Gastroesophageal sphincter (tissue), 3 donors: ENCODE measurements at regions not wholly inside any gene's neighbourhood (a gene's known extent, or its start where the extent isn't known, plus 50 kb on each side); places are given as distances from the start of the nearest gene placed in this dataset.

Experiments
- CTCF ChIP-seq, 4 experiments: fragments of 200-600 bp in 2 of 4; fragments of 450-650 bp in 2 of 4; sonication (generic) in 1 of 4; IDR thresholded peaks; one replicate each; pipeline ENCODE4 v1.5.1; 2017 to 2019; ENCODE audit warnings: antibody characterized with exemption in 4 of 4, mild to moderate bottlenecking in 2 of 4, moderate library complexity in 2 of 4
- POLR2A ChIP-seq, 2 donors: fragments of 450-650 bp; IDR thresholded peaks; one replicate each; pipeline ENCODE4 v1.6.1; 2017; ENCODE audit warnings: antibody characterized with exemption in 2 of 2, mild to moderate bottlenecking in 2 of 2, moderate library complexity in 1 of 2

GRCh38 chr3:34646911-34647460, 848.6 kb downstream of the PDCD6IP start:
- TF ChIP-seq POLR2A (IDR thresholded peaks at IDR 0.05) = no peak
- no peak for TF ChIP-seq CTCF (IDR thresholded peaks at IDR 0.05)
